ENCODE measurements at regions not wholly inside any gene's neighbourhood (a gene's known extent, or its start where the extent isn't known, plus 50 kb on each side); places are given as distances from the start of the nearest gene placed in this dataset.

DNA sequence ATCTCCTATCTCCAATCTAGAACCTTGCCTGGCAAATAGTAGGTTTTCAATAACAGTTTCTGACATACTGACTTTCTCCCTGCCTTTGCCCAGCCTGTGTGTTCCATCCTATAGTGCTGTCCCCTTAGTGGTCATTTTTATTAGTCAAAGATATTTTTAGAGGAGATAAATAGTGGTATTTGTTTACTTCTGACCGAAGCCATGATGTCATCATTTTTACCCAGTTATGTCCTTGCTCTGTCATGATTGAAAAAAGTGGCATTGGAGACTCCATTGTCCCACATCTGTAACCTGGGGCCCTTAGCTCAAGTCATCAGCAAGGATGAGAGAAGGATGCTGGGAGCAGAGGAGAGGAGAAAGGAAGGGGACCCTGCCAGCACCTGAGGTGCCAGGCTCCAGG lies 80.6 kb upstream of the ATP2B2 start:
- no peaks in the 10 kb centered on the region for H3K79me2 ChIP-seq (ENCODE audit: insufficient read depth, low read length)
- no peaks in the 10 kb centered on the region for H3K9me3 ChIP-seq (ENCODE audit: insufficient read depth, low read depth, low read length)
- no peaks in the 10 kb centered on the region for H4K20me1 ChIP-seq (ENCODE audit: insufficient read depth, low read length)
- no peak overlapping the region for H3K27ac ChIP-seq (ENCODE audit: low read depth, low read length)
- no peak for DNase-seq (ENCODE audit: low read depth)
- H3K4me3 Mint-ChIP-seq (ENCODE audit: unreplicated experiment): no peak overlapping the region
- TF ChIP-seq CTCF (IDR thresholded peaks at IDR 0.05; ENCODE audit: insufficient read depth, low read depth, low read length) (no peak), EZH2 (IDR thresholded peaks at IDR 0.05; ENCODE audit: insufficient read depth, low read length) (no peak)
- no peak overlapping the region for H3K9ac ChIP-seq (ENCODE audit: low read length)
- H3K27ac Mint-ChIP-seq (ENCODE audit: unreplicated experiment): no peak overlapping the region
- peaks cover 2% of the 10 kb centered on the region for H3K4me1 ChIP-seq (ENCODE audit: insufficient read depth, low read length)
- H3K4me2 ChIP-seq (ENCODE audit: low read length): no peak overlapping the region
- no peak overlapping the region for H3K4me3 ChIP-seq (ENCODE audit: insufficient read depth, low read depth, low read length)
- H3K36me3 ChIP-seq (ENCODE audit: insufficient read depth, low read length): no peaks in the 10 kb centered on the region
- H2AFZ ChIP-seq (ENCODE audit: low read depth, low read length): no peak overlapping the region
- H3K36me3 Mint-ChIP-seq (ENCODE audit: low read depth, unreplicated experiment): no peaks in the 10 kb centered on the region
- no peak for FAIRE-seq
- peaks cover 4% of the 10 kb centered on the region for H3K4me1 Mint-ChIP-seq (ENCODE audit: low read depth, unreplicated experiment)
- peaks cover 88% of the 10 kb centered on the region for H3K27me3 Mint-ChIP-seq (ENCODE audit: low read depth, unreplicated experiment)
- H3K27me3 ChIP-seq (ENCODE audit: insufficient read depth, low read length): peaks cover 41% of the 10 kb centered on the region
- no peaks in the 10 kb centered on the region for H3K9me3 Mint-ChIP-seq (ENCODE audit: unreplicated experiment)

DNA sequence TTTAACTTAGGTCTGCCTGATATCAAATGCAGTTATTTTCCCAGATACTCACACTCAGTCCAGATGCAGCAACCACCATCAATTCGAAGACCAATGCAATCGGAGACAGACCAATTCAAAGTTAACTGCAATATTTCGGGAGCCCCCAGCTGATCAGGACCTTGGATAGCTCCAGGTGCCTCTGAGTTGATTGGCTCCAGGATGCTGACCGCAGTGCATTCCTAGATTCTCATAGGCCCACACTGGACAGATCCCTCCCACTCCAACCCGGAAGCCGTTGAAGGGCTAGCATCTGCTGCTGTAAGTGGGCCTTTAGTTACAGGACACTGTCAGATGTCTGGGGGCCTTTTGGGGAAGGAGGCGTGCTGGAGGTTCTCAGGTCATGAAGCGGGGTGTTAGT lies 89.5 kb upstream of the ATP2B2 start:
- no peak for FAIRE-seq
- peak; percentile 55 for DNase-seq (ENCODE audit: low read depth)

More for the DNA sequence above, 89.5 kb upstream of the ATP2B2 start:
- H3K4me1 ChIP-seq (ENCODE audit: insufficient read depth, low read length): no peaks in the 10 kb centered on the region
- H3K4me1 Mint-ChIP-seq (ENCODE audit: low read depth, unreplicated experiment): no peaks in the 10 kb centered on the region
- TF ChIP-seq EZH2 (IDR thresholded peaks at IDR 0.05; ENCODE audit: insufficient read depth, low read length) (no peak), CTCF (IDR thresholded peaks at IDR 0.05; ENCODE audit: insufficient read depth, low read depth, low read length) (no peak)
- peaks cover 66% of the 10 kb centered on the region for H3K27me3 Mint-ChIP-seq (ENCODE audit: low read depth, unreplicated experiment)
- H3K27ac ChIP-seq (ENCODE audit: low read depth, low read length): no peak overlapping the region
- H3K4me3 Mint-ChIP-seq (ENCODE audit: unreplicated experiment): no peak overlapping the region
- no peak overlapping the region for H2AFZ ChIP-seq (ENCODE audit: low read depth, low read length)
- H3K27ac Mint-ChIP-seq (ENCODE audit: unreplicated experiment): no peak overlapping the region
- no peaks in the 10 kb centered on the region for H3K36me3 ChIP-seq (ENCODE audit: insufficient read depth, low read length)
- no peak overlapping the region for H3K9ac ChIP-seq (ENCODE audit: low read length)
- H3K79me2 ChIP-seq (ENCODE audit: insufficient read depth, low read length): no peaks in the 10 kb centered on the region
- H3K4me2 ChIP-seq (ENCODE audit: low read length): no peak overlapping the region
- H3K4me3 ChIP-seq (ENCODE audit: insufficient read depth, low read depth, low read length): no peak overlapping the region
- no peaks in the 10 kb centered on the region for H3K9me3 Mint-ChIP-seq (ENCODE audit: unreplicated experiment)
- peaks cover 16% of the 10 kb centered on the region for H3K27me3 ChIP-seq (ENCODE audit: insufficient read depth, low read length)
- H3K9me3 ChIP-seq (ENCODE audit: insufficient read depth, low read depth, low read length): no peaks in the 10 kb centered on the region
- H3K36me3 Mint-ChIP-seq (ENCODE audit: low read depth, unreplicated experiment): peaks cover 2% of the 10 kb centered on the region
- no peaks in the 10 kb centered on the region for H4K20me1 ChIP-seq (ENCODE audit: insufficient read depth, low read length)

Data from astrocyte (in vitro differentiated cells and primary cell).